ENCODE measurements at regions not wholly inside any gene's neighbourhood (a gene's known extent, or its start where the extent isn't known, plus 50 kb on each side); places are given as distances from the start of the nearest gene placed in this dataset.

GRCh38 chr14:66005900-66006434 lies 480.2 kb upstream of the CCDC196 start:
- Histone ChIP-seq H3K27ac (ENCODE audit: low read depth in 2 of 2, low read length in 1 of 2) (no peak overlapping the region), H3K79me2 (ENCODE audit: insufficient read depth) (no peaks in the 10 kb centered on the region), H3K9ac (no peak overlapping the region), H3K36me3 (replicated peaks in 1 of 2; ENCODE audit: control insufficient read depth in 1 of 2, insufficient read depth in 2 of 2, low read length in 1 of 2) (no peaks in the 10 kb centered on the region), H2AFZ (ENCODE audit: low read depth) (no peak overlapping the region), H3K9me2 (no peaks in the 10 kb centered on the region), H3K27me3 (ENCODE audit: insufficient read depth) (no peaks in the 10 kb centered on the region), H3K9me3 (no peaks in the 10 kb centered on the region), H3F3A (replicated peaks; ENCODE audit: insufficient read depth) (no peaks in the 10 kb centered on the region), H3K4me2 (no peak overlapping the region), H4K20me1 (ENCODE audit: insufficient read depth) (no peaks in the 10 kb centered on the region), H3K4me1 (ENCODE audit: control insufficient read depth in 1 of 2, insufficient read depth in 2 of 2, low read depth in 1 of 2, low read length in 1 of 2) (no peaks in the 10 kb centered on the region), H3K4me3 (ENCODE audit: low read depth in 2 of 2, low read length in 1 of 2) (no peak overlapping the region)
- WGBS (ENCODE audit: low lambda C conversion rate) = 5% methylated on average over 2 of the region's 2 CpGs
- ChIA-PET CTCF (no interaction called here), POLR2A (no interaction called here)
- DNase-seq = no peak
- no peak for TF ChIP-seq RFX5 (IDR thresholded peaks at IDR 0.05; ENCODE audit: low read length)
- TF ChIP-seq TCF12 (IDR thresholded peaks at IDR 0.05) = no peak
- TF ChIP-seq USF1 (IDR thresholded peaks at IDR 0.05; ENCODE audit: borderline replicate concordance, low read depth) = no peak
- no peak for TF ChIP-seq SMC3 (IDR thresholded peaks at IDR 0.05; ENCODE audit: low read depth, low read length)

GRCh38 chr14:66008631-66009030 lies 477.5 kb upstream of the CCDC196 start:
- POLR2A ChIA-PET = no interaction called here
- 34% methylated on average over 2 of the region's 2 CpGs for WGBS (ENCODE audit: low lambda C conversion rate)
- CTCF ChIA-PET = interaction anchor here (0.8 to 2.0 kb wide), 5 partner anchors 10 to 138 kb away, joined by 3 to 4 read pairs (median 3); no protein-coding TSS in a partner anchor

GRCh38 chr14:66009089-66009488 lies 477.1 kb upstream of the CCDC196 start:
- no peaks in the 10 kb centered on the region for H4K20me1 ChIP-seq (ENCODE audit: insufficient read depth)
- no peaks in the 10 kb centered on the region for H3K27me3 ChIP-seq (ENCODE audit: insufficient read depth)
- H3K9ac ChIP-seq = no peak overlapping the region
- no peak overlapping the region for H2AFZ ChIP-seq (ENCODE audit: low read depth)
- no peak for DNase-seq
- no peaks in the 10 kb centered on the region for H3K79me2 ChIP-seq (ENCODE audit: insufficient read depth)
- H3K4me1 ChIP-seq (ENCODE audit: control insufficient read depth in 1 of 2, insufficient read depth in 2 of 2, low read depth in 1 of 2, low read length in 1 of 2) = no peaks in the 10 kb centered on the region
- POLR2A ChIA-PET = no interaction called here
- no peak overlapping the region for H3K4me3 ChIP-seq (ENCODE audit: low read depth in 2 of 2, low read length in 1 of 2)
- no peak overlapping the region for H3K27ac ChIP-seq (ENCODE audit: low read depth in 2 of 2, low read length in 1 of 2)
- H3F3A ChIP-seq (replicated peaks; ENCODE audit: insufficient read depth) = no peaks in the 10 kb centered on the region
- no peak overlapping the region for H3K4me2 ChIP-seq
- WGBS (ENCODE audit: low lambda C conversion rate) = 19% methylated on average over 2 of the region's 2 CpGs
- no peaks in the 10 kb centered on the region for H3K36me3 ChIP-seq (replicated peaks in 1 of 2; ENCODE audit: control insufficient read depth in 1 of 2, insufficient read depth in 2 of 2, low read length in 1 of 2)
- no peaks in the 10 kb centered on the region for H3K9me2 ChIP-seq
- no peaks in the 10 kb centered on the region for H3K9me3 ChIP-seq
- CTCF ChIA-PET = interaction anchor here (0.8 to 2.0 kb wide), 3 partner anchors 11 to 50 kb away, joined by 3 to 4 read pairs (median 4); no protein-coding TSS in a partner anchor
- no peak for TF ChIP-seq FOXJ3 (CRISPR knock-in tag; IDR thresholded peaks at IDR 0.05)
- TF ChIP-seq TAF1 (IDR thresholded peaks at IDR 0.05; ENCODE audit: borderline replicate concordance, low read depth, low read length) = no peak
- no peak for TF ChIP-seq RAD21 (IDR thresholded peaks at IDR 0.05; ENCODE audit: low read length)
- TF ChIP-seq MAX (IDR thresholded peaks at IDR 0.05; ENCODE audit: low read depth) = no peak
- no peak for TF ChIP-seq TCF12 (IDR thresholded peaks at IDR 0.05)
- no peak for TF ChIP-seq CTCF (IDR thresholded peaks at IDR 0.05)
- no peak for TF ChIP-seq YY1 (IDR thresholded peaks at IDR 0.05; ENCODE audit: low read depth)
- TF ChIP-seq ZBTB33 (IDR thresholded peaks at IDR 0.05; ENCODE audit: borderline replicate concordance, low read depth) = no peak
- TF ChIP-seq RCOR1 (IDR thresholded peaks at IDR 0.05; ENCODE audit: low read length) = no peak
- TF ChIP-seq GATA2 (CRISPR knock-in tag; IDR thresholded peaks at IDR 0.05) = no peak
- TF ChIP-seq EP300 (IDR thresholded peaks at IDR 0.05; ENCODE audit: borderline replicate concordance in 1 of 2, low read depth in 1 of 2, low read length in 1 of 2) = no peak

More at GRCh38 chr14:66008631-66009030, 477.5 kb upstream of the CCDC196 start:
- Histone ChIP-seq H3K9me2 (no peaks in the 10 kb centered on the region), H3K9ac (no peak overlapping the region), H3K4me2 (no peak overlapping the region), H3F3A (replicated peaks; ENCODE audit: insufficient read depth) (no peaks in the 10 kb centered on the region), H3K27ac (ENCODE audit: low read depth in 2 of 2, low read length in 1 of 2) (no peak overlapping the region), H3K4me1 (ENCODE audit: control insufficient read depth in 1 of 2, insufficient read depth in 2 of 2, low read depth in 1 of 2, low read length in 1 of 2) (no peaks in the 10 kb centered on the region), H3K27me3 (ENCODE audit: insufficient read depth) (no peaks in the 10 kb centered on the region), H2AFZ (ENCODE audit: low read depth) (no peak overlapping the region), H3K9me3 (no peaks in the 10 kb centered on the region), H3K79me2 (ENCODE audit: insufficient read depth) (no peaks in the 10 kb centered on the region), H3K4me3 (ENCODE audit: low read depth in 2 of 2, low read length in 1 of 2) (no peak overlapping the region), H4K20me1 (ENCODE audit: insufficient read depth) (no peaks in the 10 kb centered on the region), H3K36me3 (replicated peaks in 1 of 2; ENCODE audit: control insufficient read depth in 1 of 2, insufficient read depth in 2 of 2, low read length in 1 of 2) (no peaks in the 10 kb centered on the region)
- TF ChIP-seq FOXM1 (IDR thresholded peaks at IDR 0.05; ENCODE audit: low read depth) (no peak), EZH2phosphoT487 (IDR thresholded peaks at IDR 0.05; ENCODE audit: borderline replicate concordance, low read depth) (no peak), POLR2AphosphoS5 (IDR thresholded peaks at IDR 0.05; ENCODE audit: low read depth, low read length) (no peak), USF2 (IDR thresholded peaks at IDR 0.05; ENCODE audit: borderline replicate concordance, low read depth, low read length) (no peak)
- no peak for DNase-seq

Measured in SK-N-SH (cell line).